ENCODE measurements at regions not wholly inside any gene's neighbourhood (a gene's known extent, or its start where the extent isn't known, plus 50 kb on each side); places are given as distances from the start of the nearest gene placed in this dataset.

DNA sequence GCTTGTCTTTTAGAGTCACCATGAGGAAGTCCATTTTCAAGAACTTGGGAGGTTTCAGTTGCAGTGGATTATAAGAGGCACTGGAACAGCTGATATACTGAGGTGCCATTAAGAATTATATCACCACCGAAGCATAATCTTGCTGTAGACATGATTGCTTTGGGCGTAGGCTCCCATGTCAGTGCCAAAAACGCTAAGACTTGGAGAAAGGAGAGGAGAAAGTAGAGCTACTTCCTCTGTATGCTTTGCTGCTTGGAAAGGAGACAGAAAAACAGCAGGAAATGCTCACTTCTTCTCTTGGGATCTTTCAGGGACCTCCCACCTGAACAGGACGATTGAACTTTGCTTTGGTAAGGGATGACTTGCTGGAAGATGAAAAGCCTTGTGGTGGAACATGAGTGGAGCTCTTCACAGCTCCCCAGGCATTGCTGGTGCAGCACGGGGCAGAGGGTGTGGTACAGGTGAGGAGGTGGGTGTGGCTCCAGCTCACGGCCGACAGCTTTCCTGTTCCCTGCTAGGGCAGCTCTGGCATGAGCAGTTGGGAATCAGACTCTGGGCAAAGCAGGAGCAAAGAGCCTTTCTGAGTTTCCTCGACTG is 190.4 kb upstream of the JAG1 start:
- no peak for DNase-seq

DNA sequence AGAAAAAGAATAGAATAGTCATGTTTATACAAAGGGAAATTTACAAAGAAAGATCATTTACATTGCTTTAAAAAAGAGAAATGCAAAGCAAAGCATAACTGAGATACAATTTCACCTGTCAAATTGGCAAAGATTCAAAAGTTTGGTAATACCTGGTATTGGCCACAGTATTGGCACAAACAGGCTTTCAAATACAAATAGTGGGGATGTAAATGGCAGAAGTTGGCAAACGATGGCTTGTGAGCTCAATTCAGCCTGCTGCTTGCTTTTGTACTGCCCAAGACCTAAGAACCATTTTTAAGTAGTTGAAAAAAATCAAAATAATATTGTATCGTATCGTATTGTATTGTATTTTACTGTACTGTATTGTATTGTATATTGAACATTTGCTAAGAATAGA is 194.5 kb upstream of the JAG1 start:
- DNase-seq = no peak

DNA sequence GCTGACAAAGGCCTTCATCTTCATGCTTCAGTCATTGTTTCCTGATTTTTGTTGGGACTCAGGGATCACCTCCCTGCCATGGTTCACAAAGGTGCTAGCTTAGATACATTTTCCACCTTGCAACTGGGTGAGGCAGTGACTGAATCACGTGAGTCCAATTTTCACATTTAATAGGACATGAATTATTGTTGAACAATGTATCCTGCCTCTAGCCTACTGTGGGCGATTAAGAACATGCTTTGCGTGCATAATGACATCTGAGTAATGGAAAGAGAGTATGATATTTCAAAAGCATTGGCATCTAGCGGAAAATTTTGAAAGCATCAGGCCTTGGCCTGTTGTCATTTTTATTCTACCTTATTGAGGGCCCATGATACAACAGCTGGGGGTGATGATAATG is 199.2 kb upstream of the JAG1 start:
- no peak for DNase-seq

DNA sequence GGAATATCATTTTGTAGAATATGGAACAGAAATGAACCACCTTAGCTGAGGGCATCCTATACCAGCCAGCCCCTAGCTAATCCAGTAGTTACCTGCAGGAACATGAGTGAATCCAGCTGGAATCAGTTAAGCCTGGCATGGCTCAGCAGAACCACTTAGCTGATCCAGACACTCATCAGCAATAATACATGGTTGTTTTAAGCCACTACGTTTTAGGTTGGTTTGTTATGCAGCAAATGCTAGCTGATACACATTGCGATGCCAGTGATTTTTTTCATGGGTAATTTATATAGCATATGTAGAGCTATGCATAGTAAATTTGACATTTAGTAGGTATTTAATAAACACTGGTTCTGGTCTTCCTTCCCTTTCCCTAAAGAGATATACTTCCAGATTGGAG is 201.9 kb upstream of the JAG1 start:
- no peak for DNase-seq

DNA sequence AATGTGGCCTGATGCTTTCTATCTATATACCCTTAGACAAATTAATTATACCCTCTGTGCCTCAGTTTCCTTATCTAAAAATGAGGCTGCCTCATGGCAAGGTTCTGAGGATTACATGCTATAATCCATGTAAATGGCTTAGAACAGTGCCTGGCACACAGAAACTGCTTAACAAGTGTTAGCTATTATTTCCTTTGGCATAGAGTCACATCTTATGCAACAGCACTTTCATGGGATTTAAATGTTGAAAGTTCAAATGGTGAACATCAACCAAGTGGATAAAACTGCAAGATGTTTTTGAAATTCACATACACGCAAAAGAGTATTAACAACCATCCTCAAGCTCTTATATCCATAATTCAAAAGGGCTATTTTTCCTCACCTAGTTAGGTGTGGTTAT is 202.8 kb upstream of the JAG1 start:
- no peak for DNase-seq

GRCh38 chr20:10877342-10877741 is 203.5 kb upstream of the JAG1 start:
- no peak for DNase-seq

DNA sequence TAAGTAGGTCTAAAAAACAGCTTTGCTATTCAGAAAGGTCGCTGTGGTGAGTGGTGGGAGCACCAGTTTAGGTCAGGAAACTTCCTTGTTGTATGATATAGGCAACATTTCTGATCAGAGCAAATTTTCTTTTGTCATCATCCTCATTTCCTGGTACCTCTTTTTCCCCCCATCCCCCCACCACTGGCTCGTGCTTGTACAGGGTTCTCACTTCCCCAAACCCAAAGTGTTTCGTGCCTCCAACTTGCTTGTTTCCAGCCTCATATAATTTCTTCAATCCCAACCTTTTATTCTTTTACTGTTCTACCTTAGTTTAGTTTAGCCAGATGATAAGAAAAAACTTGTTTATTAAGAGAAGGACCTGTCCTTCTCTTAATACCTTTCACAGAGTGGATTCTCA is 209.4 kb upstream of the JAG1 start:
- DNase-seq = no peak

GRCh38 chr20:10893321-10893720 is 219.5 kb upstream of the JAG1 start:
- no peak for DNase-seq

DNA sequence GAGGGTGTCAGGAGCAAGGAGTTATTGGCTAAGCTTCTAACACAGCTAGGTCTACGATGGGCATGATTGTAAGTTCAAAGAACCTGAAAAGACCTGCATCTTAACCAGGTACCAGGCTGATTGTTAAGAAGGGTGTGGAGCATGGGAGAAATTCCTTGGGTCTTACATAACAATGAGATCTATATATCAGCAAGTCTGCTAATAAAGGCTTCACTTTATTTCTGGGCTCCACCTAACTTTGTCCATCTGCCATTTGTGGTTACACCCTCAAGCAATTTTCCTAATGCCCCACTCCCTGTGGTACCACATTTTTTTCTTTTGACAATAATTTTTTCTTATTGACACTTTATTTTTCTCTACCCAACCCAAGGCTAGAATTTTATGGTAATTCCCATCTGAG is 223.5 kb upstream of the JAG1 start:
- DNase-seq = no peak

GRCh38 chr20:10898552-10898951 is 224.8 kb upstream of the JAG1 start:
- no peak for DNase-seq

- no peak for DNase-seq
Observed at GRCh38 chr20:10902174-10902573, 228.4 kb upstream of the JAG1 start.

DNA sequence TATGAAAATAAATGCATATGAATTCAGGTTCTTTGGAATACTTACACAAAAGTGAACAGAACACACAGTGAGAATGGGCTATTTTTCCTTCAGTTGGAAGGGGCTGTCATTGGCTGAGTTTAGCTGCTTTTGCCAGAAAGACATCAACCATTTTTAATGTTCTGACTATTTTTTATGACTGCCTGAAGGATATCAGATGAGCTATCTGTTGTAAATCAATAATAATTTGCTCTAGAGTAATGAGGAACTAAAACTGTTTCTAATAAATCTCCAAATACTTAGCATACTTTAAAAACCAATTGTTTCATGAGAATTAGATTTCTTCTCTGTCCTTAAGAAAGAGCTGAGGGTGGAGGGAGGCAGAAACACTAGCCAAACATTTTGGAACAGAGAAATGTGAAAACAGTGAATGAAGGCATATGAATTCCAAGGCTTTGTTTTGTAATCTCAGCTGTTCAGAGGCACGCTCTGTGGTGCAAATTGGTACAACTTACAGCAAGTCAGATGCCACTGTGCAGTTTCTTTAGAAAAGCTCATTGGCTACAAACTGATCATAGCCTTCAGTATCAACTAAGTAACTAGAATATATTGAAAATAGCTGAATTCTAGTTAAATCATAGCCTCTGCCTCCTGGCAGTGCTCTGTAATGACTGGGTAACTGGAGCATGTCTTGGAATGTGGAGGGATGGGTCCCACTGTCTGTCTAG is 228.9 kb upstream of the JAG1 start:
- DNase-seq = no peak

GRCh38 chr20:10906834-10907233 is 233.0 kb upstream of the JAG1 start:
- DNase-seq = no peak

DNA sequence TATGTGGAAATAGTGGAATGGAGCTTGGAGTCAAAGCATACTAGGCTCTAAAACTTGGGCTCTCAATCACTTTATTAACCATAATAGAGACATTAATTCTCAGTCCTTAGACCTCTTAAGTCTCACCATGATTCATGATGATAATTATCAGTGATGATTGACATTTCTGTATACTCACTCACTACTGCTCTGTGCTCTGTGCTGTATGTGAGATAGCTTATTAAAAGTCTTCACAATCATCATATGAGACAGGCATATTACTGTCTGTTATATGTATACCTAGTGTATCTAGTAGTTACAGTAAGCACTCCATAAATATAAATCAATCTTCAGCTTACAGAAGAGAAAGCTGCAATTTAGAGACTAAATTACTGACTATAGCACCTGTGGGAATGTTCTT is 236.0 kb upstream of the JAG1 start:
- DNase-seq = no peak

DNA sequence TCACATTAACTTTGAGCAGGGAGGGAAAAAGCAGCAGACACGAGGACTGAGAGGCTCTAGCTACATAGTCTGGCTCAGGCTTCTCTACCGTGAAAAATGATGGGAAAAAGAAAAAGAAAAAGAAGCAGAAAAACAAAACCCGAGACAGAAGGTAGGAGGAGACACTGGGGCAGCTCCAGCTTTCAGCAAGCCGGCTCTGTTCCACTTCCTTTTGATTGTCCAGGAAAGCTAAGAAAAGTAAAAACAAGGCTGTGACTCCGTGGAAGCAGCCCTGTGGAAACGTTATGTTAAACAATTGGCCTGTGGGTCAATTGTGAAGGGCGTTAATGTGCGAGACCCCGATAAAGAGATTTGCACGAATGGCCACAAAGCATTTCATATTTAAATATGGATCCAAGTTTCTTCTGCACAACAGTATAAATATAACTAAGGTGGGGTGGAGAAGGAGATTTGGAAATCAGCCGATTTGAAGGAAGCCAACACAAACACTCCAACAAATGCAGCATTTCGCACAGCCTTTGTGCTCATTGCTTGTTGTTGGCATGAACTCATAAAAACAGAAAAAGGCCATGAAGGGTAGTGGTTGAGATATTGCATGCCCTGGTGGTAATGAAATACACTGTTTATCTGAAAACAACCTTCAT is 236.9 kb upstream of the JAG1 start:
- no peak for DNase-seq

DNA sequence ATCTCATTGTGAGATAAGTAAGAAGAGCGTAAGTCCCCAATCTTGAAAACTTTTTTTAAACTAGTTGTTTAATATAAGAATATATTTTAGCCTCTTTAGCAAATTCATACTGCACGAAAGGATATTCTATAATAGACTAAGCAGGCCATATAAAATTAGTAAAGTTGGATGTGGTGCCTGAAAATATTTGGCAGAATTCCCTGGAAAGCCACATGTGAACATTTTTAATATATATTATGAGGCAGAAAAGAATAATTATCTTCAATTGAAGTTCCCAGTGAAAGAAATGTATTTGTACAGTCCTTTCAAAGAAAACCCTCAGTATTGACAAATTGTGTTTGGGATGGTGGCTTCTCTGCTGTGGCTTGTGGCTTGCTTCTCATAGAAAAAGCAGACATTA is 237.5 kb upstream of the JAG1 start:
- no peak for DNase-seq

DNA sequence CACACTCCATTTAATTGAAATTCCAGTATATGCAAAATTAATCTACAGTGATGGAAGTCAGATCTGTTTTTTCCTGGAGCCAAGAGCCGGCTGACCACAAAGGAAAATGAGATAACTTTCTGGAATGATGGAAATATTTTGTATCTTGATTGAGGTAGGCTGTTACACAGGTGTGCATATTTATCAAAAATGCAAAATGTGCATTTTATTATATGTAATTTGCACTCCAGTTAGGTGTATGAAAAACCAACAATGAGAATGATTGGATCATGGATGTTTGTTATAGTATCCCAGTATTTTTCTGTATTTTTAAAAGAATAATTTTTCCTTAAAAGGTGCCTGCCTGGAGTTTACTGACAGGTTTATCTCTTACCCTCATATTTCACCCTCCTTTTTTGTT is 242.0 kb upstream of the JAG1 start:
- DNase-seq = no peak

DNA sequence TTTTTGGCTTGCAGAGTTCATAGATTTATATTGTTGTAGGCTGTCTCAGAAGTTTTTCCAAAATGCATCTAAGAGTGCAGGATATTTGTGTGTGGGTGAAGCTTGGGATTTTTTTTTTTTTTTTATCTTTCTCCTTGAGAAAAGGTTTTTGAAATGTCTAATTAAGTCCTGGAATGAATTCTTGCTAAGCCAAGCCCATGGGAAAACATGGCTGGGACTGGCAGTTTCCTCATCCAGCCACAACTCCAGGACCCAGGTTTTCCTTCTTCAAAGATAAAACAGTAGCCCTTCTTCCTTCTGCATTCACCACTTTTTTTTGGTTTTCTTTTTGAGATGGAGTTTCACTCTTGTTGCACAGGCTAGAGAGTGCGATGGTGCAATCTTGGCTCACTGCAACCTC is 242.5 kb upstream of the JAG1 start:
- no peak for DNase-seq

DNA sequence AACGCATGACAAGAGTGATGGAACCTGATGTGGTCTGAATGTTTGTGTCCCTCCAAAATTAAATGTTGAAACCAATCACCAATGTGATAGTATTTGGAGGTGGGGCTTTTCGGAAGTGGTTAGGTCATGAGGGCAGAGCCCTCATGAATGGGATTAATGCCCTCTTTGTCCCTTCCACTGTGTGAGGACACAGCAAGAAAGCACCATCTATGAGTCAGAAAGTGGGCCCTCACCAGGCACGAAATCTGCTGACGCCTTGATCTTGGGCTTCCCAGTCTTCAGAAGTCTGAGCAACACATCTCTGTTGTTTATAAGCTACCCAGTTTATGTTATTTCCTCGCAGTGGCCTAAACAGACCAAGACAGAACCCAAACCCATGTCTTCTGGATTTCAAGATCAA is 244.0 kb upstream of the JAG1 start:
- no peak for DNase-seq

GRCh38 chr20:10919396-10920140 is 245.8 kb upstream of the JAG1 start:
- DNase-seq = no peak

DNA sequence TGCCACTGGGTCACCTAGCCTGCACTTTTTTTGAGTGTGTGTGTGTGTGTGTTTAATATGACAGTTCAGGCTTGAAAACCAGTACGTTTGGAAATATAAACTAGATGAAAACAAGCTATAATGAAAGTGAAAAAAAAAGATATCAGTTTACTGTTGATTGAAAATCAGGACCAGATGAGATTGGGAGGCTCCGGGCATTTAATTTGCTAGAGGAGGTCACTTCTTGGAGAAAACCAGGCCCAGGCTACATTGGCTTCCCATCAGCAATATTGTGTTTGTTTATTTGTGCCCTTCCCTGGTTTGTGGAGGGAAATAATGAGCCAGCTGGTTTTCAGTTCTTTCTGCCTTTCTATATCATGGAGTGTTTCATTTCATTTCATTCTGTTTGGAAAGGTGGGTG is 246.6 kb upstream of the JAG1 start:
- no peak for DNase-seq

- no peak for DNase-seq
Observed at GRCh38 chr20:10921491-10922010, 247.8 kb upstream of the JAG1 start.

DNA sequence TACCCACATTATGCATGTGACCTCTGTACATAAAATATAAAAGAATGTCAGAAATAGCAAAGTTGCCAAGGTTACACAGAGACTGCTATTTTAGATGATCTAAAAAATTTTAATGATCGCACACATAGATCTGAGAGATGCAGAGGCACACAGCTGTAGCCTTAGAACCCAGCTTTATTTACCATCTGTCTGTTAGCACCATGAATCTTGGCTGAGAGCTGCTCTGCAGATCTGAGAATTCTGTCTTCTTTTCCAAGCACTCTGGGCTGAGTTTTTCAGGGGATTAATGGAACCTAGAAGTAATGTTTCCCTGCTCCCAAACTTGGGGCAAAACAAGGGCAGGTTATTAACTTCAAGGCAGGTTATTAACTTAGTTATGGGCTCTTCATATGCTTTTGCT is 248.7 kb upstream of the JAG1 start:
- no peak for DNase-seq

GRCh38 chr20:10922941-10923340 is 249.1 kb upstream of the JAG1 start:
- DNase-seq = no peak

All from cerebellar nuclear complex (tissue), 1 donor.